ENCODE measurements at regions not wholly inside any gene's neighbourhood (a gene's known extent, or its start where the extent isn't known, plus 50 kb on each side); places are given as distances from the start of the nearest gene placed in this dataset.

DNA sequence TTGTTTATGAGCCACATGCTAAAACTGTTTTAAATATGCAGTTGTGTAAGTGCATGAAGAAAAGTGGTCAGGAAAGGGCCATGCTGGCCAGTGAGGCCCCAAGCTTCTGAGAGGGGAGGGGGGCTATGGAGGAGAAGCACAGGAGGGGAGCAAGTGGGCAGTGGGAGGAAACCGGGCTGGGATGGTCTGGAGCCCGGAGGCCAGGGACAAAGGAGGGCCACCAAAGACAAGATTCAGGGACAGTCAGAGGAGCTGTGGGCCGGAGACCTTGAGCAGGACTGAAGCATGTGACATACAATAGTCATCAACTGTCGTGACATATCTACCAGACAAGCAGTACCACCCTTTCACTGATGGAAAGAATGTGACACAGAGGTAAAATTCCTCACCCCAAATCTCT is 333.2 kb upstream of the IRX1 start:
- TF ChIP-seq ZNF146 (CRISPR knock-in tag; IDR thresholded peaks at IDR 0.05; ENCODE audit: unreplicated experiment) = no peak
- no peak for TF ChIP-seq KDM5B (IDR thresholded peaks at IDR 0.05; ENCODE audit: insufficient replicate concordance, low read depth, low read length)
- TF ChIP-seq, protein P1, sequence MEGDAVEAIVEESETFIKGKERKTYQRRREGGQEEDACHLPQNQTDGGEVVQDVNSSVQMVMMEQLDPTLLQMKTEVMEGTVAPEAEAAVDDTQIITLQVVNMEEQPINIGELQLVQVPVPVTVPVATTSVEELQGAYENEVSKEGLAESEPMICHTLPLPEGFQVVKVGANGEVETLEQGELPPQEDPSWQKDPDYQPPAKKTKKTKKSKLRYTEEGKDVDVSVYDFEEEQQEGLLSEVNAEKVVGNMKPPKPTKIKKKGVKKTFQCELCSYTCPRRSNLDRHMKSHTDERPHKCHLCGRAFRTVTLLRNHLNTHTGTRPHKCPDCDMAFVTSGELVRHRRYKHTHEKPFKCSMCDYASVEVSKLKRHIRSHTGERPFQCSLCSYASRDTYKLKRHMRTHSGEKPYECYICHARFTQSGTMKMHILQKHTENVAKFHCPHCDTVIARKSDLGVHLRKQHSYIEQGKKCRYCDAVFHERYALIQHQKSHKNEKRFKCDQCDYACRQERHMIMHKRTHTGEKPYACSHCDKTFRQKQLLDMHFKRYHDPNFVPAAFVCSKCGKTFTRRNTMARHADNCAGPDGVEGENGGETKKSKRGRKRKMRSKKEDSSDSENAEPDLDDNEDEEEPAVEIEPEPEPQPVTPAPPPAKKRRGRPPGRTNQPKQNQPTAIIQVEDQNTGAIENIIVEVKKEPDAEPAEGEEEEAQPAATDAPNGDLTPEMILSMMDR (IDR thresholded peaks at IDR 0.05 in 2 of 3, conservative IDR thresholded peaks at IDR 0.05 in 1 of 3; ENCODE audit: insufficient read depth in 2 of 3, low read depth in 1 of 3, low read length in 3 of 3) = no peak
- no peak for TF ChIP-seq ZBTB8A (IDR thresholded peaks at IDR 0.05; ENCODE audit: partially characterized antibody)
- no peak for TF ChIP-seq PHF20 (IDR thresholded peaks at IDR 0.05; ENCODE audit: partially characterized antibody)
- no peak for TF ChIP-seq FOXK2 (conservative IDR thresholded peaks at IDR 0.05 in 1 of 2, IDR thresholded peaks at IDR 0.05 in 1 of 2; ENCODE audit: low read depth in 2 of 2)
- no peak for TF ChIP-seq EZH2 (IDR thresholded peaks at IDR 0.05; ENCODE audit: borderline replicate concordance, low read depth, low read length)
- TF ChIP-seq SPI1 (IDR thresholded peaks at IDR 0.05; ENCODE audit: borderline replicate concordance, low read depth, low read length) = no peak
